ENCODE measurements at regions not wholly inside any gene's neighbourhood (a gene's known extent, or its start where the extent isn't known, plus 50 kb on each side); places are given as distances from the start of the nearest gene placed in this dataset.

DNA sequence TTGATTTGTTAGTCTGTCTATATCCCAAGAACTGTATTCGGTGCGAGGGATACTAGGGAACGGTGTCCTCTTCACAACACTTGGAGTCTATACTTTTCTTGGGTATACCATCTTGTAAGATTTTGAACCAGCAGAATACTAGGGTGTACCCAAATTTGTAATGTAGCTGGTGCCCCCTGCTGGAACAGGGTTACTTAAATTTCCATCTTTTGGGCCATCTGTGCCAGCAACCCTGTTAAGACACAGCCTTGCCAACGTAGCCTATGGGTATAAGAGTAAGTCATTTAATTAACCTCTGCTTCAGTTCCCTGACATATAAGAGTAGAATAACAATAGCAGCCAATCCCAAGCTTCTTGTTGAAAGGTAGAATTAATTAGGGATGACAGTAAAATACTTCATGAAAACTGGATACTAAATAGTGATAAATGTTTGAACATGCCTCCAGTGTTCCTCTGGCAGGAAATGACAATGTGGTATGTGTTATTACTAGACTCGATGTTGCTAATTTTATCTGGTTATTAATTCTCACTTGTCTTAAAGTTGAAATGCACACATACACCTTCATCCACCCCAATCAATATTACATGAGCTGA lies 607.6 kb downstream of the FGF9 start:
- WGBS, 4 donors = 46 to 63% (median 54%) methylated on average over 5 of the region's 5 CpGs
- ATAC-seq (peak in 3 of 4 donors; percentile 5 to 65 (median 50)), DNase-seq (peak in 4 of 5 donors; percentile 36 to 46 (median 39))
- no peaks in the 10 kb centered on the region for H3K36me3 ChIP-seq
- H3K4me1 ChIP-seq = no peaks in the 10 kb centered on the region
- no peak overlapping the region for H3K27ac ChIP-seq
- no peak overlapping the region for H3K4me3 ChIP-seq
- intact Hi-C loops (cut with DNase I) = loop anchor here in 8 of 10 donors (5.0 to 10.0 kb wide), 4 partner anchors 111 to 644 kb away; no protein-coding TSS in a partner anchor
- H3K27me3 ChIP-seq = no peaks in the 10 kb centered on the region
- TF ChIP-seq, protein P1, sequence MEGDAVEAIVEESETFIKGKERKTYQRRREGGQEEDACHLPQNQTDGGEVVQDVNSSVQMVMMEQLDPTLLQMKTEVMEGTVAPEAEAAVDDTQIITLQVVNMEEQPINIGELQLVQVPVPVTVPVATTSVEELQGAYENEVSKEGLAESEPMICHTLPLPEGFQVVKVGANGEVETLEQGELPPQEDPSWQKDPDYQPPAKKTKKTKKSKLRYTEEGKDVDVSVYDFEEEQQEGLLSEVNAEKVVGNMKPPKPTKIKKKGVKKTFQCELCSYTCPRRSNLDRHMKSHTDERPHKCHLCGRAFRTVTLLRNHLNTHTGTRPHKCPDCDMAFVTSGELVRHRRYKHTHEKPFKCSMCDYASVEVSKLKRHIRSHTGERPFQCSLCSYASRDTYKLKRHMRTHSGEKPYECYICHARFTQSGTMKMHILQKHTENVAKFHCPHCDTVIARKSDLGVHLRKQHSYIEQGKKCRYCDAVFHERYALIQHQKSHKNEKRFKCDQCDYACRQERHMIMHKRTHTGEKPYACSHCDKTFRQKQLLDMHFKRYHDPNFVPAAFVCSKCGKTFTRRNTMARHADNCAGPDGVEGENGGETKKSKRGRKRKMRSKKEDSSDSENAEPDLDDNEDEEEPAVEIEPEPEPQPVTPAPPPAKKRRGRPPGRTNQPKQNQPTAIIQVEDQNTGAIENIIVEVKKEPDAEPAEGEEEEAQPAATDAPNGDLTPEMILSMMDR (IDR thresholded peaks at IDR 0.05) = peak in 11 of 12 donors; percentile 12 to 55 (median 45)
- TF ChIP-seq POLR2A (IDR thresholded peaks at IDR 0.05) = no peak
- no peaks in the 10 kb centered on the region for H3K9me3 ChIP-seq

DNA sequence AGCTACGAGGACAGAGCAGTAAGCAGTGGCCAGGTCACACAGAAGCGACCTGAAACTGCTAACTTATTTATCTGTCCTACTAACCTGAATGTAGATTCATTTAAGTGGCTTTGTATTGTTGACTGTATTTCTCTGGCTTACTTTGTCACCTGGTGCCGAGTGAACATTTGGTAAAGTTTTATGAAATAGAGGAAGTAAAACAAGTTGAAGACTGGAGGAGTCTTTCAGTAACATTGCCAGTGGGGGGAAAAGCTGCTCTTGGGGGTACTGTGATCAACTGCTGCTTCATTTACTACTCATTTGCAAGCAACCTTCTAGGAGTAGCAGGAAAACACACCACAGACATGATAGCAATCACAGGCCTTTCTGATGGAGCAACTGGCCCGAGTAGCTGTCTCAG lies 615.0 kb downstream of the FGF9 start:
- DNase-seq (no peak), ATAC-seq (no peak)
- Histone ChIP-seq H3K36me3 (no peaks in the 10 kb centered on the region), H3K4me1 (peaks cover 0 to 16% (median 0%) of the 10 kb centered on the region in 12 donors), H3K4me3 (no peak overlapping the region), H3K9me3 (no peaks in the 10 kb centered on the region), H3K27ac (no peak overlapping the region), H3K27me3 (no peaks in the 10 kb centered on the region)
- TF ChIP-seq POLR2A (IDR thresholded peaks at IDR 0.05) = no peak
- TF ChIP-seq, protein P1 (IDR thresholded peaks at IDR 0.05) = no peak
- intact Hi-C loops (cut with DNase I) = no loop called here
- WGBS, 4 donors = 68 to 82% (median 76%) methylated on average over 4 of the region's 4 CpGs

GRCh38 chr13:22286338-22286737 lies 615.5 kb downstream of the FGF9 start:
- Histone ChIP-seq H3K4me3 (no peak overlapping the region), H3K9me3 (no peaks in the 10 kb centered on the region), H3K4me1 (peaks cover 0 to 16% (median 0%) of the 10 kb centered on the region in 12 donors), H3K36me3 (no peaks in the 10 kb centered on the region), H3K27me3 (no peaks in the 10 kb centered on the region), H3K27ac (peak overlapping the region in 2 of 12 donors; percentile 23 to 37)
- peak in 2 of 4 donors; percentile 26 to 55 for ATAC-seq
- no peak for DNase-seq
- TF ChIP-seq, protein P1 (IDR thresholded peaks at IDR 0.05) = no peak
- TF ChIP-seq POLR2A (IDR thresholded peaks at IDR 0.05) = no peak
- intact Hi-C loops (cut with DNase I) = no loop called here
- 66 to 75% (median 69%) methylated on average over 4 of the region's 4 CpGs for WGBS, 4 donors

DNA sequence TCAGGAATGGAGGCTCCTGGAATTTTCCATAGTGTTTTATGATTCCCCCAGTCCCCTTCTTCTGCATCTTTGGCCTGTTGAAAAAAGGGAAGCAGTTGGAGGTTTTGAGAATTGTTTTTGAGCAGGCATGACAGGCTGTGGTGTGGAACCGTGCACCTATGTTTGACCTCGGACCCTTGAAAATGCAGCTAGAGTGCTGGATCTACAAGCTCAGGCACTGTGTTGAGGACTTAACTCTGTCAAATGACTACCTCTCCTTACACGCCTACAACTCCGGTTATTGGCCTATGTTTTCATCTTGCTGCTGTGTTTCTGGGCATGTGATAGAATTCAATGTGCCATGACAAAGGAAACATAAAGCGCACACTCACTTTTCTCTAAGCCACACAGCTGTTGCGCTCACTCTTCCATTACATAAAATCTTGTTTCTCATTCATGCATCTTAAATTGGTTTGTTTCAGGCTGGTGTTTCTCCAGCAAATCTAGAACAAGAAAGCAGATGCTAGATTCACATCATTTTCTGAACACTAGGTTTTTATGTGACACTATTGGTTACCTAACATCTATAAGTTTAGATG lies 616.6 kb downstream of the FGF9 start:
- WGBS, 4 donors = 85 to 99% (median 96%) methylated on average over 6 of the region's 6 CpGs
- Histone ChIP-seq H3K9me3 (no peaks in the 10 kb centered on the region), H3K4me1 (peaks cover 0 to 16% (median 0%) of the 10 kb centered on the region in 12 donors), H3K4me3 (no peak overlapping the region), H3K36me3 (no peaks in the 10 kb centered on the region), H3K27ac (no peak overlapping the region), H3K27me3 (no peaks in the 10 kb centered on the region)
- no peak for DNase-seq
- no peak for ATAC-seq
- intact Hi-C loops (cut with DNase I) = no loop called here
- TF ChIP-seq, protein P1 (IDR thresholded peaks at IDR 0.05) = no peak
- no peak for TF ChIP-seq POLR2A (IDR thresholded peaks at IDR 0.05)
